Ovary (tissue), 3 donors: ENCODE measurements at regions not wholly inside any gene's neighbourhood (a gene's known extent, or its start where the extent isn't known, plus 50 kb on each side); places are given as distances from the start of the nearest gene placed in this dataset.

Experiments
- EP300 ChIP-seq: sonication (generic); formaldehyde crosslinking; IDR thresholded peaks from one replicate; pipeline ENCODE4 v1.6.1; 2017; ENCODE audit warnings: antibody characterized with exemption
- POLR2A ChIP-seq: fragments of 450-650 bp; IDR thresholded peaks from one replicate; pipeline ENCODE4 v1.6.1; 2017; ENCODE audit warnings: antibody characterized with exemption, mild to moderate bottlenecking, moderate library complexity
- TF ChIP-seq, protein P1 (sequence below), 3 donors: fragments of 450-650 bp in 2 of 3; fragments of 200-600 bp in 1 of 3; IDR thresholded peaks; one replicate each; pipeline versions ENCODE4 v1.5.1 to v1.8.0; 2016 to 2022; ENCODE audit warnings: antibody characterized with exemption in 3 of 3, mild to moderate bottlenecking in 1 of 3
- donor health status: DM: no; HTN: no; CAD: no.

DNA sequence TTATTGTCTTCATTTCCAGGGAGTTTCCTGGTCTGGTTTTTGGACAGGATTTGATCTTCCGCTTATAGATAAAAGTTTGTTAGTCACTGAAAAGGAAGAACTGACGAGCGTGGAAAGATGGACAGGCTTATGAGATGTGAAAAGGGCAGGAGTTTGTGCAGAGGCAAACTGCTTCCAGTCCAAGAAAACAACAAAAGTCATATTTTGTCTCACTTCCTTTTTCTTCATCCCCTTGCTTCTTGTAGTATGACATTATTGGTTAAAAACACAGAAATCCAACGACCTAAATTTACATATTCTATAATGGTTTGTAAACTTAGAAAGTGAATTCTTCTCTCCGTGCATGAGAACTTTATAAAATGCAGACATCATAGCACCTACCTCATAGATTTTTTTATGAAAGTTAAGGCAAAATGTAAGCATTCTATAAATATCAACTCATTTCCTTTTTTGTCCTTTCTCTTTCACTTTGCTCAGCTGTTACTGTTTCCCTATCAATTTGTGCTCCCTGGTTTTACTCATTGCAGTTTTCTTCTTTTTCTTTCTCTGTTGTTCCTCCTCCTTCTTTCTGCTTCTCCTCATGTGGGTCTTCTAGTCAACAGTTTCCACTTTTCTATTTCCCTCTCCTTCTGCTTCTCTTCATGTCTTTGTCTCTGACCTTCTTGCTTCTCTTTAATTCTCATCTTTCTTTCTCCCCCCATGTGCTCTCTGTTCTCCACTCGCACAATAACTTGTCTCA is 370.2 kb downstream of the ARL4A start:
- TF ChIP-seq EP300 (no peak), POLR2A (no peak)
- TF ChIP-seq, protein P1, sequence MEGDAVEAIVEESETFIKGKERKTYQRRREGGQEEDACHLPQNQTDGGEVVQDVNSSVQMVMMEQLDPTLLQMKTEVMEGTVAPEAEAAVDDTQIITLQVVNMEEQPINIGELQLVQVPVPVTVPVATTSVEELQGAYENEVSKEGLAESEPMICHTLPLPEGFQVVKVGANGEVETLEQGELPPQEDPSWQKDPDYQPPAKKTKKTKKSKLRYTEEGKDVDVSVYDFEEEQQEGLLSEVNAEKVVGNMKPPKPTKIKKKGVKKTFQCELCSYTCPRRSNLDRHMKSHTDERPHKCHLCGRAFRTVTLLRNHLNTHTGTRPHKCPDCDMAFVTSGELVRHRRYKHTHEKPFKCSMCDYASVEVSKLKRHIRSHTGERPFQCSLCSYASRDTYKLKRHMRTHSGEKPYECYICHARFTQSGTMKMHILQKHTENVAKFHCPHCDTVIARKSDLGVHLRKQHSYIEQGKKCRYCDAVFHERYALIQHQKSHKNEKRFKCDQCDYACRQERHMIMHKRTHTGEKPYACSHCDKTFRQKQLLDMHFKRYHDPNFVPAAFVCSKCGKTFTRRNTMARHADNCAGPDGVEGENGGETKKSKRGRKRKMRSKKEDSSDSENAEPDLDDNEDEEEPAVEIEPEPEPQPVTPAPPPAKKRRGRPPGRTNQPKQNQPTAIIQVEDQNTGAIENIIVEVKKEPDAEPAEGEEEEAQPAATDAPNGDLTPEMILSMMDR (IDR thresholded peaks at IDR 0.05): no peak
